ENCODE measurements at regions not wholly inside any gene's neighbourhood (a gene's known extent, or its start where the extent isn't known, plus 50 kb on each side); places are given as distances from the start of the nearest gene placed in this dataset.

DNA sequence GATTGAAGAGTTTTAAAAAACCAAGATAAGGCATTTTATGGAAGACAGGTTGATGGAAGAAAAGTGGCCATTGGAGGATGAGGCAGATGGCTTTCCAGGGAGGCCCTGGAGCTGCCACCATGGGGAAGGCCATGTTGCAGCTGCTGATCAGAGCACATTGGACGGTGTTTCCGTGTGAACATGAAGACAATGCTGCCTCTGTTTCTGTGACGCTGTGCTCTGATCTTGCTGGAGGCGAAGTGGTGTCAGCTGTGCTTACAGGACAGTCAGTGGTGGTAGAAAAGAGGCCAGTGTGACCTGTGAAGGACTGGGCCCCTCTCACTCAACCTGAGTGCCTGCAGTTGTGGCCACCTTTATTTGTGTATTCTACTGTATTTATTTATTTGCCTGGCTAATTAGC lies 132.9 kb downstream of the FAM204A start:
- no peaks in the 10 kb centered on the region for H3K36me3 ChIP-seq (ENCODE audit: insufficient read depth, low read length, poor library complexity, severe bottlenecking)
- POLR2A ChIA-PET (ENCODE audit: low non-redundant PET), result no interaction called here
- peaks cover 18% of the 10 kb centered on the region for H3K27me3 ChIP-seq (replicated peaks; ENCODE audit: insufficient read depth, low read depth, low read length, poor library complexity)
- no peak overlapping the region for H3K4me3 ChIP-seq (ENCODE audit: low read depth, low read length, poor library complexity, severe bottlenecking)
- DNase-seq (ENCODE audit: low spot score), result no peak
- intact Hi-C loops (cut with micrococcal nuclease; ENCODE audit: unreplicated experiment), result no loop called here
- BruUV-seq (replicated peaks), result no TSS peak
- no peak overlapping the region for H3K27ac ChIP-seq (ENCODE audit: low read depth, low read length, poor library complexity, severe bottlenecking)
- TF ChIP-seq, protein P1, sequence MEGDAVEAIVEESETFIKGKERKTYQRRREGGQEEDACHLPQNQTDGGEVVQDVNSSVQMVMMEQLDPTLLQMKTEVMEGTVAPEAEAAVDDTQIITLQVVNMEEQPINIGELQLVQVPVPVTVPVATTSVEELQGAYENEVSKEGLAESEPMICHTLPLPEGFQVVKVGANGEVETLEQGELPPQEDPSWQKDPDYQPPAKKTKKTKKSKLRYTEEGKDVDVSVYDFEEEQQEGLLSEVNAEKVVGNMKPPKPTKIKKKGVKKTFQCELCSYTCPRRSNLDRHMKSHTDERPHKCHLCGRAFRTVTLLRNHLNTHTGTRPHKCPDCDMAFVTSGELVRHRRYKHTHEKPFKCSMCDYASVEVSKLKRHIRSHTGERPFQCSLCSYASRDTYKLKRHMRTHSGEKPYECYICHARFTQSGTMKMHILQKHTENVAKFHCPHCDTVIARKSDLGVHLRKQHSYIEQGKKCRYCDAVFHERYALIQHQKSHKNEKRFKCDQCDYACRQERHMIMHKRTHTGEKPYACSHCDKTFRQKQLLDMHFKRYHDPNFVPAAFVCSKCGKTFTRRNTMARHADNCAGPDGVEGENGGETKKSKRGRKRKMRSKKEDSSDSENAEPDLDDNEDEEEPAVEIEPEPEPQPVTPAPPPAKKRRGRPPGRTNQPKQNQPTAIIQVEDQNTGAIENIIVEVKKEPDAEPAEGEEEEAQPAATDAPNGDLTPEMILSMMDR (conservative IDR thresholded peaks at IDR 0.05; ENCODE audit: low read depth, low read length), result no peak
- no peak for TF ChIP-seq EZH2 (IDR thresholded peaks at IDR 0.05; ENCODE audit: borderline replicate concordance, low read depth, low read length, poor library complexity, severe bottlenecking)
- no peaks in the 10 kb centered on the region for H3K4me1 ChIP-seq (ENCODE audit: insufficient read depth, low read length, poor library complexity, severe bottlenecking)
- no peaks in the 10 kb centered on the region for H3K9me3 ChIP-seq (ENCODE audit: low read depth, low read length, poor library complexity, severe bottlenecking)
- CTCF ChIA-PET, result no interaction called here

DNA sequence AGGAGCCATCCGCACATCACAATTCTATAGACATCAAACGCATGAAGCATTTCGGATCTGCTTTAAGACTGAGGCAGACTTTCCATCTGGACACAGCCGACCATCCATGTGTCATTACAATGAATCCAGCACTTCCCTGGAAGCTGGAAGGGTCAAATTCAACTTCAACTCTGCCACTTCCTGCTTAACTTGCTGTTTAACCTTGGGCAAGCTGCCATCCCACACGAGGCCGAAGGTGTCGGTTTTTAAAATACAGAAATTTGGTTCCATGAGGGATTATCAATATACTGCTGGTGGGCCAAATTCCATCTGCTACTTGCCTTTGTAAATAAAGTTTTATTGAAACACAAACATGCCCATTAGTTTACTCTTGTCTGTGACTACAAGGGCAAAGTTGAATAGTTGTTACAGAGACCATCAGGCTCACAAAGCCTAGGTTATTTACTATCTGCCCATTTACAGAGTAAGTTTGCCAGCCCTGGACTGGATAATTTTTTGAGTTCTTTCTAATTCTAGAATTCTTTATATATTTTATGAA lies 134.6 kb downstream of the FAM204A start:
- H3K4me1 ChIP-seq (ENCODE audit: insufficient read depth, low read length, poor library complexity, severe bottlenecking), result no peaks in the 10 kb centered on the region
- BruUV-seq (replicated peaks), result no TSS peak
- H3K27ac ChIP-seq (ENCODE audit: low read depth, low read length, poor library complexity, severe bottlenecking), result no peak overlapping the region
- POLR2A ChIA-PET (ENCODE audit: low non-redundant PET), result no interaction called here
- H3K36me3 ChIP-seq (ENCODE audit: insufficient read depth, low read length, poor library complexity, severe bottlenecking), result no peaks in the 10 kb centered on the region
- no peak for TF ChIP-seq EZH2 (IDR thresholded peaks at IDR 0.05; ENCODE audit: borderline replicate concordance, low read depth, low read length, poor library complexity, severe bottlenecking)
- no peak for DNase-seq (ENCODE audit: low spot score)
- CTCF ChIA-PET, result no interaction called here
- no peak overlapping the region for H3K4me3 ChIP-seq (ENCODE audit: low read depth, low read length, poor library complexity, severe bottlenecking)
- intact Hi-C loops (cut with micrococcal nuclease; ENCODE audit: unreplicated experiment), result no loop called here
- H3K27me3 ChIP-seq (replicated peaks; ENCODE audit: insufficient read depth, low read depth, low read length, poor library complexity), result peaks cover 20% of the 10 kb centered on the region
- no peaks in the 10 kb centered on the region for H3K9me3 ChIP-seq (ENCODE audit: low read depth, low read length, poor library complexity, severe bottlenecking)

DNA sequence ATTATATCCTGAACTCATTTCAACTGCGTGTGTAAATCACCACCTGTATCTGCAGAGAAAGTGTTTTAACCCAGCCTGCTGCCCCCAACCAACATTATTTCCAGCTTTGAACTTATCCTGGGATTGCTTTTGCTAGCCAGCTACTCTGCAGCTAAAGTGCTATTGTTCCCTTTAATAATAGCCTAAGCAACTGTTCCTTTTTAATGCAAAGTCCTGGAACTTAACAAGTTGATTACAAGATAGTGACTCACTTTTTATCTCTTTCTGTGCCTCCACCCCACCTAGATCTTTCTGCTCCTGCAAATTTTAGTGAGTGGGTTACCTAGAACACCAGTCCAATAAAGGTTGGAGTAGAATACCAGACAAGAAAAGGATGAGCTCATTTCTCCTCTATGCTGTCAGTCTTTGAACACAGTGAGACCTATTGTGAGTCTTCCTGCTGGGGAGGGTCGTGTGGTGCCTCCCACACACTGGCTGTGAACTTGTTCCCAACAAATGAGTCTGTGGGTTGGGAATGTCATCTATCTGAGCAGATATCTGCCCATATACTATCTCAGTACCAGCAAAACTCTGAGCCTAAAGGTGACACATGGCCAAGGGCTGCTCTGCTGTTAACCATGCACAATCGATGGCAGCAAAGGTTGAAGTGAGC lies 137.7 kb downstream of the FAM204A start:
- intact Hi-C loops (cut with micrococcal nuclease; ENCODE audit: unreplicated experiment), result no loop called here
- H3K4me3 ChIP-seq (ENCODE audit: low read depth, low read length, poor library complexity, severe bottlenecking), result no peak overlapping the region
- H3K9me3 ChIP-seq (ENCODE audit: low read depth, low read length, poor library complexity, severe bottlenecking), result no peaks in the 10 kb centered on the region
- CTCF ChIA-PET, result no interaction called here
- H3K36me3 ChIP-seq (ENCODE audit: insufficient read depth, low read length, poor library complexity, severe bottlenecking), result no peaks in the 10 kb centered on the region
- DNase-seq (ENCODE audit: low spot score), result no peak
- H3K27ac ChIP-seq (ENCODE audit: low read depth, low read length, poor library complexity, severe bottlenecking), result no peak overlapping the region
- no TSS peak for BruUV-seq (replicated peaks)
- POLR2A ChIA-PET (ENCODE audit: low non-redundant PET), result no interaction called here
- H3K4me1 ChIP-seq (ENCODE audit: insufficient read depth, low read length, poor library complexity, severe bottlenecking), result no peaks in the 10 kb centered on the region
- TF ChIP-seq EZH2 (IDR thresholded peaks at IDR 0.05; ENCODE audit: borderline replicate concordance, low read depth, low read length, poor library complexity, severe bottlenecking), result no peak
- TF ChIP-seq, protein P1 (conservative IDR thresholded peaks at IDR 0.05; ENCODE audit: low read depth, low read length), result no peak
- peaks cover 33% of the 10 kb centered on the region for H3K27me3 ChIP-seq (replicated peaks; ENCODE audit: insufficient read depth, low read depth, low read length, poor library complexity)

DNA sequence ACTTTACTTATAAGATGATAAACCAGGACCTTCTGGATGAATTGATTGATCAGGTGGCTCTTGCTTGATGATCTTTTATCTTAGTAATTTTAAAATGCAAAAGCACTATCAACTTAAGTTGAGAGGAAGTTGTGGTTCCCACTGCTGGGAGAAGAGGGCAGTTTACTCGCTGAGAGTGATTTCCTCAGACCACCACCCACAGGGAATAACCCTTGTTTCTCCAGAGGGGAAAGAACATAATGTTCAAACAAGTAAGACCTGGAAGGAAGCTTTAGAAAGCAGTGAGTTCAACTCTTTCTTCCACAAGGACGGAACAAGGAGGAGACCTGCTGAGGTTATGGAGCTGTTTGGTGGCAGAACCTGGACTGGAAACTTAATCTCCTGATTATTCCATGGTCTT lies 138.7 kb downstream of the FAM204A start:
- ChIA-PET POLR2A (ENCODE audit: low non-redundant PET) (no interaction called here), CTCF (no interaction called here)
- peaks cover 33% of the 10 kb centered on the region for H3K27me3 ChIP-seq (replicated peaks; ENCODE audit: insufficient read depth, low read depth, low read length, poor library complexity)
- H3K36me3 ChIP-seq (ENCODE audit: insufficient read depth, low read length, poor library complexity, severe bottlenecking), result no peaks in the 10 kb centered on the region
- no peak overlapping the region for H3K27ac ChIP-seq (ENCODE audit: low read depth, low read length, poor library complexity, severe bottlenecking)
- no peaks in the 10 kb centered on the region for H3K9me3 ChIP-seq (ENCODE audit: low read depth, low read length, poor library complexity, severe bottlenecking)
- H3K4me3 ChIP-seq (ENCODE audit: low read depth, low read length, poor library complexity, severe bottlenecking), result no peak overlapping the region
- TF ChIP-seq EZH2 (IDR thresholded peaks at IDR 0.05; ENCODE audit: borderline replicate concordance, low read depth, low read length, poor library complexity, severe bottlenecking), result no peak
- TF ChIP-seq, protein P1 (conservative IDR thresholded peaks at IDR 0.05; ENCODE audit: low read depth, low read length), result no peak
- no peaks in the 10 kb centered on the region for H3K4me1 ChIP-seq (ENCODE audit: insufficient read depth, low read length, poor library complexity, severe bottlenecking)
- intact Hi-C loops (cut with micrococcal nuclease; ENCODE audit: unreplicated experiment), result no loop called here
- DNase-seq (ENCODE audit: low spot score), result no peak
- BruUV-seq (replicated peaks), result no TSS peak

All from A673 (cell line).